B cell (primary cell): ENCODE measurements at regions not wholly inside any gene's neighbourhood (a gene's known extent, or its start where the extent isn't known, plus 50 kb on each side); places are given as distances from the start of the nearest gene placed in this dataset.

Experiments used
- ATAC-seq: fragments of 200-7000 bp; cut with Tn5 transposase; one replicate; pipeline ENCODE4 v1.10.0; 2021; ENCODE audit warnings: low read depth, mild to moderate bottlenecking, moderate number of reproducible peaks, moderate library complexity
- CTCF ChIA-PET: fragments of 350-600 bp; sonication (Branson Sonifier 250); formaldehyde crosslinking; loops from one replicate; lab custom pipeline; 2021; ENCODE audit warnings: antibody characterized with exemption, inconsistent platforms; lab: Charles Lee
- POLR2A ChIA-PET: fragments of 350-600 bp; sonication (Branson Sonifier 250); formaldehyde crosslinking; loops from one replicate; lab custom pipeline; 2021; ENCODE audit warnings: antibody characterized with exemption; lab: Charles Lee
- DNase-seq: peaks from one replicate; pipeline ENCODE4 v3.0.0; 2013
- H2AFZ ChIP-seq: 2 replicates; pipeline ENCODE4 v1.6.1; 2012; ENCODE audit warnings: mild to moderate bottlenecking, low read depth, low read length; ENCODE audit not compliant: insufficient read depth, poor library complexity, severe bottlenecking
- H3K27ac ChIP-seq, 2 donors: 1 replicate in 1 of 2; 2 replicates in 1 of 2; pipeline ENCODE4 v1.5.1; 2012 to 2013; ENCODE audit warnings: low read length in 2 of 2, mild to moderate bottlenecking in 2 of 2, moderate library complexity in 1 of 2
- H3K27me3 ChIP-seq, 4 experiments: fragments of 200-600 bp in 1 of 4; sonication (generic) in 1 of 4; replicated peaks in 1 of 4; 1 replicate in 2 of 4; 2 replicates in 2 of 4; pipeline versions ENCODE4 v1.6.1 to v1.7.0; 2013 to 2016; ENCODE audit warnings: low read length in 3 of 4, mild to moderate bottlenecking in 2 of 4, mixed read lengths in 1 of 4, moderate library complexity in 1 of 4; ENCODE audit not compliant: insufficient read depth in 4 of 4, control insufficient read depth in 3 of 4; ENCODE audit errors: control extremely low read depth in 1 of 4
- H3K36me3 ChIP-seq, 2 experiments: replicated peaks in 1 of 2; 1 replicate in 1 of 2; 2 replicates in 1 of 2; pipeline versions ENCODE4 v1.6.1 to v1.7.1; 2013; ENCODE audit warnings: low read length in 1 of 2; ENCODE audit not compliant: insufficient read depth in 2 of 2, control insufficient read depth in 1 of 2; ENCODE audit errors: control extremely low read depth in 1 of 2, extremely low read depth in 1 of 2
- H3K4me1 ChIP-seq, 2 donors: fragments of 200-600 bp in 1 of 2; sonication (generic) in 1 of 2; 1 replicate in 1 of 2; 2 replicates in 1 of 2; pipeline versions ENCODE4 v1.5.1 to v1.6.1; 2013 to 2017; ENCODE audit warnings: low read length in 2 of 2; ENCODE audit not compliant: control insufficient read depth in 2 of 2, insufficient read depth in 2 of 2
- H3K4me2 ChIP-seq: replicated peaks from 2 replicates; pipeline ENCODE3; 2012; ENCODE audit warnings: mild to moderate bottlenecking, low read depth, low read length; ENCODE audit not compliant: poor library complexity, severe bottlenecking
- H3K4me3 ChIP-seq, 5 experiments: fragments of 200-600 bp in 1 of 5; sonication (generic) in 1 of 5; 1 replicate in 3 of 5; 2 replicates in 2 of 5; pipeline versions ENCODE4 v1.5.1 to v1.7.0; 2011 to 2016; ENCODE audit warnings: low read length in 4 of 5, mild to moderate bottlenecking in 4 of 5, low read depth in 2 of 5, control low read depth in 1 of 5, moderate library complexity in 1 of 5; ENCODE audit not compliant: insufficient read depth in 1 of 5; ENCODE audit errors: control extremely low read depth in 1 of 5, extremely low read depth in 1 of 5
- H3K79me2 ChIP-seq: fragments of 200-600 bp; sonication (generic); one replicate; pipeline ENCODE4 v1.6.0; 2016; ENCODE audit warnings: low read length; ENCODE audit not compliant: control insufficient read depth, insufficient read depth
- H3K9ac ChIP-seq: fragments of 200-600 bp; sonication (generic); 2 replicates; pipeline ENCODE4 v1.6.1; 2017; ENCODE audit warnings: mild to moderate bottlenecking, low read length, moderate library complexity
- H3K9me3 ChIP-seq, 3 donors: one replicate each; pipeline versions ENCODE4 v1.6.1 to v1.7.1; 2013; ENCODE audit warnings: low read length in 2 of 3; ENCODE audit not compliant: control insufficient read depth in 2 of 3, insufficient read depth in 1 of 3; ENCODE audit errors: control extremely low read depth in 1 of 3
- H4K20me1 ChIP-seq: 2 replicates; pipeline ENCODE4 v1.6.0; 2012; ENCODE audit warnings: mild to moderate bottlenecking, low read length; ENCODE audit not compliant: insufficient read depth, control insufficient read depth, poor library complexity, severe bottlenecking
- H3K27ac Mint-ChIP-seq: one replicate; pipeline ENCODE4 v1.8.0; 2021; ENCODE audit warnings: mixed read lengths
- H3K27me3 Mint-ChIP-seq: one replicate; pipeline ENCODE4 v1.8.0; 2021; ENCODE audit warnings: mixed read lengths
- H3K4me1 Mint-ChIP-seq: one replicate; pipeline ENCODE4 v1.8.0; 2021; ENCODE audit warnings: mixed read lengths
- H3K4me3 Mint-ChIP-seq: one replicate; pipeline ENCODE4 v1.8.0; 2021; ENCODE audit warnings: mixed read lengths
- H3K9me3 Mint-ChIP-seq: one replicate; pipeline ENCODE4 v1.8.0; 2022; ENCODE audit warnings: mixed read lengths; ENCODE audit not compliant: insufficient read depth
- EZH2 ChIP-seq: IDR thresholded peaks from 2 replicates; pipeline ENCODE4 v1.6.1; 2012; ENCODE audit warnings: borderline replicate concordance, low read depth, mild to moderate bottlenecking, moderate library complexity, low read length; ENCODE audit not compliant: insufficient read depth, poor library complexity, severe bottlenecking
- WGBS: methylation state at CpG from one replicate; pipeline ENCODE4 v1.1.5; 2013; ENCODE audit warnings: missing lambda C conversion rate; ENCODE audit not compliant: insufficient coverage; 5-methylcytosine and 5-hydroxymethylcytosine counted together
- intact Hi-C: fragments of 100-400 bp; cut with micrococcal nuclease; formaldehyde crosslinking; loops from one replicate; pipeline ENCODE4 v1.10.0; 2022
- TF ChIP-seq, protein P1 (sequence below): fragments of 200-600 bp; IDR thresholded peaks from one replicate; pipeline ENCODE4 v1.8.0; 2022; ENCODE audit warnings: antibody characterized with exemption, mild to moderate bottlenecking

DNA sequence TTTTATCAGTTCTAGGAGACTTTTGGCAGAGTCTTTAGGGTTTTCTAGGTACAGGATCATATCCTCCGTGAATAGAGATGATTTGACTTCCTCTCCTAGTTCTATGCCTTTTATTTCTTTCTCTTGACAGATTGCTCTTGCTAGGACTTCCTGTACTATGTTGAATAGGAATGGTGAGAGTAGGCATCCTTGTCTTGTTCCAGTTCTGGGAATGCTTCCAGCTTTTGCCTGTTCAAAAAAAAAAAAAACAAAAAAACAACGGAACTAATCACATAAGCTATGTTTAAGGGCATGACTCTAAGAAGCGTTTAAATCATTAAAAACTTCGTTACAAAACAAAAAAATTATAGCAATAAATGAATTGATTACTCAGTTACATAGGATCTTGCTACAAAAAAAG is 145.7 kb downstream of the NUP35 start:
- ATAC-seq, result no peak
- H3K4me3 ChIP-seq, result no peak overlapping the region
- no CpG with 5 or more reads among the region's 4 CpGs for whole genome bisulfite sequencing

DNA sequence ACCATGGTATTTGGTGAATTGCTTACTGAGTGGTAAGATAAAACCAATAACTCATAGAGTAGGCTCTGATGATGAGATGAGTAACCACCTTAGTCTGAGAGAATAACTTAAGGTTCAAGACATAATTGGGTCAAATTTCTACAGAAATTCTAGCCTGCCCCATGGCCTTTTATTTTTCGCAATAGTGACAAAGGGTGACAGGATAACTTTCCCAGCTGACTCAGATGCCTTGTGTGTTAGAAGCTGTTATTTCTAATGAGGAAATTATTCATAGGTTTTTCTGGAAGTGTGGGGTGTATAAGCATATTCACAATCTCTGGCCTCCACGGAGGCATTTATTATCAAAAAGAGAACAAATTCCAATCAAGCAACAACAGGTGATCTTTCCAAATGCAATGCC is 159.0 kb downstream of the NUP35 start:
- TF ChIP-seq, protein P1, sequence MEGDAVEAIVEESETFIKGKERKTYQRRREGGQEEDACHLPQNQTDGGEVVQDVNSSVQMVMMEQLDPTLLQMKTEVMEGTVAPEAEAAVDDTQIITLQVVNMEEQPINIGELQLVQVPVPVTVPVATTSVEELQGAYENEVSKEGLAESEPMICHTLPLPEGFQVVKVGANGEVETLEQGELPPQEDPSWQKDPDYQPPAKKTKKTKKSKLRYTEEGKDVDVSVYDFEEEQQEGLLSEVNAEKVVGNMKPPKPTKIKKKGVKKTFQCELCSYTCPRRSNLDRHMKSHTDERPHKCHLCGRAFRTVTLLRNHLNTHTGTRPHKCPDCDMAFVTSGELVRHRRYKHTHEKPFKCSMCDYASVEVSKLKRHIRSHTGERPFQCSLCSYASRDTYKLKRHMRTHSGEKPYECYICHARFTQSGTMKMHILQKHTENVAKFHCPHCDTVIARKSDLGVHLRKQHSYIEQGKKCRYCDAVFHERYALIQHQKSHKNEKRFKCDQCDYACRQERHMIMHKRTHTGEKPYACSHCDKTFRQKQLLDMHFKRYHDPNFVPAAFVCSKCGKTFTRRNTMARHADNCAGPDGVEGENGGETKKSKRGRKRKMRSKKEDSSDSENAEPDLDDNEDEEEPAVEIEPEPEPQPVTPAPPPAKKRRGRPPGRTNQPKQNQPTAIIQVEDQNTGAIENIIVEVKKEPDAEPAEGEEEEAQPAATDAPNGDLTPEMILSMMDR, result no peak
- no peak for TF ChIP-seq EZH2

More for the DNA sequence above, 145.7 kb downstream of the NUP35 start:
- Histone ChIP-seq H3K27me3 (no peaks in the 10 kb centered on the region), H3K79me2 (no peaks in the 10 kb centered on the region), H3K9me3 (peaks cover 0 to 3% (median 0%) of the 10 kb centered on the region in 3 donors), H3K9ac (no peak overlapping the region), H3K27ac (no peak overlapping the region), H3K4me1 (peaks cover 0 to 8% of the 10 kb centered on the region in 2 donors), H2AFZ (no peak overlapping the region), H3K4me2 (no peak overlapping the region), H3K36me3 (no peaks in the 10 kb centered on the region), H4K20me1 (no peaks in the 10 kb centered on the region)
- POLR2A ChIA-PET, result no interaction called here
- H3K4me3 Mint-ChIP-seq, result no peak overlapping the region
- CTCF ChIA-PET, result no interaction called here
- DNase-seq, result no peak
- TF ChIP-seq, protein P1, result no peak
- TF ChIP-seq EZH2, result no peak
- H3K27me3 Mint-ChIP-seq, result no peaks in the 10 kb centered on the region
- H3K9me3 Mint-ChIP-seq, result peaks cover 4% of the 10 kb centered on the region
- peaks cover 9% of the 10 kb centered on the region for H3K4me1 Mint-ChIP-seq
- H3K27ac Mint-ChIP-seq, result no peak overlapping the region
- intact Hi-C loops, result no loop called here

More for the DNA sequence above, 159.0 kb downstream of the NUP35 start:
- Histone ChIP-seq H3K27ac (no peak overlapping the region), H3K9ac (no peak overlapping the region), H3K4me2 (no peak overlapping the region), H3K36me3 (no peaks in the 10 kb centered on the region), H3K4me3 (no peak overlapping the region), H3K9me3 (no peaks in the 10 kb centered on the region), H3K27me3 (no peaks in the 10 kb centered on the region), H3K79me2 (no peaks in the 10 kb centered on the region), H4K20me1 (no peaks in the 10 kb centered on the region), H3K4me1 (no peaks in the 10 kb centered on the region), H2AFZ (no peak overlapping the region)
- Mint-ChIP-seq H3K4me3 (no peak overlapping the region), H3K9me3 (peaks cover 4% of the 10 kb centered on the region), H3K27me3 (peaks cover under 1% of the 10 kb centered on the region), H3K4me1 (no peaks in the 10 kb centered on the region), H3K27ac (no peak overlapping the region)
- ATAC-seq (no peak), DNase-seq (no peak)
- intact Hi-C loops, result no loop called here
- no CpG with 5 or more reads among the region's 2 CpGs for WGBS
- CTCF ChIA-PET, result no interaction called here
- POLR2A ChIA-PET, result no interaction called here
